NCI-H1417 (cell line): ENCODE measurements at regions not wholly inside any gene's neighbourhood (a gene's known extent, or its start where the extent isn't known, plus 50 kb on each side); places are given as distances from the start of the nearest gene placed in this dataset.
A peak's percentile ranks its signal among the peaks of the same experiment; 100 is the strongest.

Experiments
- DNase-seq, 3 experiments: peaks; one replicate each; lab custom pipeline; 2025; lab: John Stamatoyannopoulos, UW

- no peak for DNase-seq
Observed at GRCh38 chr10:78162853-78163252, 129.2 kb downstream of the RPS24 start.

GRCh38 chr10:78164702-78165101 is 131.0 kb downstream of the RPS24 start:
- no peak for DNase-seq

- no peak for DNase-seq
Observed at GRCh38 chr10:78165172-78165571, 131.5 kb downstream of the RPS24 start.

DNA sequence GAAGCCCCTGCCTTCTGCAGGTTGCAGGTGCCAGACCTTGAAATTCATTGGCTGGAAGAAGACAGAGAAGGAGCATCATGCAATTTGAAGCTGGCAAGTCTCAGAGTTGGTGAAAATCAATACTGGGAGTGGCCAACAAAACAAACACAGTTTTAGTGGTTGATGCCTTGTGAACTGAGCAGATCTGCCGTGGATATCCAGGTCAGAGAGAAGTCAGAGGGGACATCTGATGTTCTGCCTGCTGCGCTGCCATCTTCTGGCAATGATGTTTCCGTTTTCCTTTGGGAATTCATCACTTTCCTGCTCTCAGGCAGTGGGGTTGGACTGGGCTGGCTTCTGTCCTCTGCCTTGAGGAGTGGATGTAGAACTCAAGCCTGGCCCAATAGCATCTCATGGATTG is 132.0 kb downstream of the RPS24 start:
- peak; percentile 3 to 38 (median 24) for DNase-seq

GRCh38 chr10:78166261-78166660 is 132.6 kb downstream of the RPS24 start:
- DNase-seq = no peak

DNA sequence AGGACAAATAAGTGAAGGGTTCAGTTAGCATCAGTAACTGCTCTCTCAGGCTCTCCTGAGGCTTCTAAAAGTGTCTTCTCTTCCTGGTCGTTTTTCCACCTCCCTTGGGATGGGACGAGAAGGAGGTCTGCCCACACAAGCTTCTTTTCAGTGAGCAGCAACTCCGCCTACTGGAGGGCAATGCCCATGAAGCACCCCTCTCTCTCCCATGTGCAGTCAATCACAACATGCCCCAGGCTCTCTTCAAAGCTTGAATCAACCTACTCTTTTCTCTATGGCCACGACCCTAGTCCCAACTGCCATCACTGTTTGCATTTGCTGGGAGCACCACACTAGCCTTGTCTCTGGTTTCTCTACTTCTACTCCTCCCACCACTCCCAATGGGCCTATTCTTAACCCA is 135.6 kb downstream of the RPS24 start:
- DNase-seq = no peak

- no peak for DNase-seq
Observed at GRCh38 chr10:78170026-78170475, 136.4 kb downstream of the RPS24 start.

DNA sequence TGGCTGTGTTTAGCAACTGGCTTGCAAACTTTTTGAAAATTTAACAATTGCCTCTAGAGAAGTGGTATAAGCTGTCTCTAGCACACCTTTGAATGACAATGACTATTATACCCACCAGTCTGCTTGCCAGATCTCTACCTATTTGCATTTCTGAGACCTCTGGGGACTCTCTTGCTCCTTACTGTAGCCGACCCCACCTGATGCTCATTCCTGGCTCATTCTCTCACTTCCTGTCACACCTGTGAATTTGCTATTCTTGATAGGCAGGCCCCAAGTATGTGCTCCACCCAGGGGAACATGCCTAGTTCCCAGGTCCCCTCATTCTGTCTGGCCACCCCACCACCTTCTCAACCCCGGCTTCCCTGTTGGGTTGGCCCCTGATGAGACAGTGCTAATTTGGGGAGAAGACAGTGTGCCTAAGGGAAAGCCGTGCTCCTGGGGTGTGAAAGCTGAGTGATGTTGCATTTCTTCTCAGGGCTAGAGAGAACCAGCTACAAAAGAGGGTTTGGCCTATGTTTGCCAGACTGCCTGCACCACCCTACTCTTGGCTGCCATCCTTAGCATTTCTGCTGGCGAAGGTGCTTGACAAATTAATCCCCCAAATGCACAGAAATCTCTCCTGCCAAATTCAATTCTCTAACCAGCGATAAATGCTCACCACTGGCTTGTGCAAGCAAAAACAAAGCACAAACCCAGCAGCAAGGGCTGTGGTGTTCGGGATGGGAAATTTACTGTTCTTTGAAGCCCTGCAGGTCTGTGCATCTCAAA is 138.2 kb downstream of the RPS24 start:
- no peak for DNase-seq

- DNase-seq = peak in 2 of 3 experiments; percentile 14 to 21
Observed at GRCh38 chr10:78173360-78174015, 139.8 kb downstream of the RPS24 start.

DNA sequence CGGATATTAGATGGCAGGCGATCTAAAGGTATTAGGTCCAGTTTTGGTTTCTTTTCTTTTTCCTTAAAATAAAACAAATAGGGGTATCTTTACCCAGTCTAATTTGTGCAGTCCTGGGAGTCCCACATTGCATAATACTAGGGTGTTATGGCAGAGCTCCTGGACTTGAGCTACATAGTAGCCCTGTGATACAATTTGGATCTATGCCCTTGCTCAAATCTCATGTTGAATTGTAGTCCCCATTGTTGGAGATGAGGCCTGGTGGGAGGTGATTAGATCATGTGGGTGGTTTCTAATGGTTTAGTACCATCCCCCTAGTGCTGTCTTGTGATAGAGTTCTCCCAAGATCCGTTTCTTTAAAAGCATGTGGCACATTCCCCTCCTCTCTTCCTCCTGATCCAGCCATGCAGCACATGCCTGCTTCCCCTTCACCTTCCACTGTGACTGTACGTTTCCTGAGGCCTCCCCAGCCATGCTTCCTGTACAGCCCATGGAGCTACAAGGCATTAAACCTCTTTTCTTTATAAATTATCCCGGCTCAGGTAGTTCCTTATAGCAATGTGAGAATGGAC is 141.9 kb downstream of the RPS24 start:
- DNase-seq = no peak

- no peak for DNase-seq
Observed at GRCh38 chr10:78176320-78177317, 143.0 kb downstream of the RPS24 start.

GRCh38 chr10:78177491-78178185 is 144.0 kb downstream of the RPS24 start:
- no peak for DNase-seq

DNA sequence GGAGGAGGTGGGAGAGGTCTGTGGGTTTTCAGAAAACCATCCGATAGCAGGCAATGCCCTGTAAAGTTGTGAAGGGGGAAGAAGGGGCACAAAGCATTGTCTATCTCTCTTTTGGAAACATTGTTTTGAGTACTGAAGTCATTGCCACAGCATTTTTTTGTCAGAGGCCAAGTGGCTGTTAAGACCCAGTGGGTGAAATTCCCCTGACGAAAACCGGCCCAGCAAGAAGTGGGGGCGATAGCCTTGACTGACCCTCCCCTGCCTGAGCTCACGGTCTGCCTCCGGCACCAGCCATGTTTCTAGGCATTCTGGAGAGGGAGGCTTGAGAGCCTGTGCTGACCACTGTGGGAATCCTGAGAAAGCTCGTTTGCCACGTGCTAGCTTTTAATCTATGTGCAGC is 144.7 kb downstream of the RPS24 start:
- DNase-seq = no peak

DNA sequence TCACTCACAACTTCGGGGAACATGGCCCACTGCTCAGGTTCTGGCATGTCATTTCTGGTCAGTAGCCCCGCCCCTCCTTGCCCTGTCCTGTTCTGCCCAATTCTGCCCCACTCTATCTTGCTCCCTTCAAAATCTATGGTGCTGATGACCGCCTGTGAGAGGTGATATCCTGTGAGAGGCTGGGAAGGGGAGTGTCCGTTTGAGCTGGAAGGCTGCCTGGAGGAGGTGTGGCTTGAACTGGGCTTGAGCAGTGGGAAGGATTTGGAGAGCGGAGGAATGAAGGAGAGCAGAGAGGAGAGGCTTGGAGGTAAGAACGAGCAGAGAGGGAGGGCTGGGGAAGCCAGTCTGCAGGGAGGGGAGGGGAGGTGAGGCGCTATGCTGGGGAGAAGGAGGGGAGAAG is 145.3 kb downstream of the RPS24 start:
- DNase-seq = no peak

DNA sequence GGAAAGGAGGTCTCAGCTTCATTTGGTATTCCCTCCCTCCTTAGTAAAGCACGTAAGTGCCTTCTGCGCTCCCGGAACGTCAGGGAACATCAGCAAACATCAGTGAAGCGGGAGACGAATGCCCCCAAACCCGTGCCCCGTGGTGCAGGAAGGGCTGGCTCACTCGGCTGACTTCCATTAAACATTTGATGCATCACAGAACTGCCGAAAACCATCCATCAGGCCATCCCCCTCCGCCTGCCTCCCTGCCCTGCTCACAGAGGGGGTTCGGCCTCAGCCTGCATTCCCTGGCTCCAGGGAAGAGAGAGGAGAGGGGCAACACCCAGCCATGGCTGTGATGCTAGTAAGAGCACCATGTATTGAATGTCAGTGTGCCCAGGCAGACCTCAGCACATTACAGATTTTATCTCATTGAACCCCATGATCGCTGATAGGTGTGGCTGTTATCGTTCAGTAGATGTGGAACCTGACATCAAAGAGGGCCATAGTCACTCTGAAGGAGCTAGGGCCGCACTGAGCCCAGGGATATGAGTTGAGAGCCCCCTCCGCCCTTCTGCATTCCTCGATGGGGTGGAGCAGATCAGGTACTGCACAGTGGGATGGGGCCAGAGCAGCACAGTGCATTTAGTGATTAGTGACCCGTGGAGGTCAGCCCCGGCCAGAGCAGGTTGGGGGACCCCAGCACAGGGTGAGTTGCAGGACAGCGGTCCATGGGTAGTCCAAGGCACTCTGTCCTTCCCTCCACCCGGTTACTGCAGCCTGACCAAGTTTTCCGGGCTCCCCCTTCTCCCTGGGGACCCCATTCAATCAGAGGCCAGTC is 146.4 kb downstream of the RPS24 start:
- DNase-seq = no peak

DNA sequence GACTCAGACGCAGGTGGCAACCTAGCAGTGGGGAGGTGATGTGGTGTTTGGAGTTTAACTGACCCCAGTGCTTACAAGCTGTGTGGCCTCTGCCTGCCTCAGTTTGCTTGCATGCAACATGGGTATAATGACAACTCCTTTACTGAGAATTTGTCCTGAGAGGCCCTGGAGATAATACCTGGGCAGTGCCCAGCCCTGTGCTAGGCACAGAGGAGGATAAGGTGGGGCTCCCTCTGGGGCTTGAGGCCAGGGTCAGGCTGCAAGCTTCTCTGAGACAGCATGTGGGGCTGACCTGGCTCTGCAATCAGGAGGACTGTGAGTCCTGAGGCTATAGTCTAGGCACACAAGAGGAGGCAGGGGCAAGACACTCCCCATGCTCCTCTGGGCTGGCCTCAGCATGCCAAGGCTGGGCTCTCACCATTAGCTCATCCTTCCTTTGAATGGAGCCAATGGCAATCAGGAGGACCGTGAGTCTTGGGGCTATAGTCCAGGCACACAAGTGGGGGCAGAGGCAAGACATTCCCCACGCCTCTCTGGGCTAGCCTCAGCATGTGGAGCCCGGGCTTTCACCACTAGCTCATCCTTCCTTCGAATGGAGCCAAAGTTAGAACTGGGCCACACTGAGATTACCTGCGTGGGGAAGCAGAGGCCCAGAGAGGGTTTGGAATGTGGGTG is 147.9 kb downstream of the RPS24 start:
- no peak for DNase-seq

- DNase-seq = no peak
Observed at GRCh38 chr10:78182841-78183240, 149.2 kb downstream of the RPS24 start.

GRCh38 chr10:78184851-78185692 is 151.4 kb downstream of the RPS24 start:
- DNase-seq = peak in 1 of 3 experiments; percentile 2

DNA sequence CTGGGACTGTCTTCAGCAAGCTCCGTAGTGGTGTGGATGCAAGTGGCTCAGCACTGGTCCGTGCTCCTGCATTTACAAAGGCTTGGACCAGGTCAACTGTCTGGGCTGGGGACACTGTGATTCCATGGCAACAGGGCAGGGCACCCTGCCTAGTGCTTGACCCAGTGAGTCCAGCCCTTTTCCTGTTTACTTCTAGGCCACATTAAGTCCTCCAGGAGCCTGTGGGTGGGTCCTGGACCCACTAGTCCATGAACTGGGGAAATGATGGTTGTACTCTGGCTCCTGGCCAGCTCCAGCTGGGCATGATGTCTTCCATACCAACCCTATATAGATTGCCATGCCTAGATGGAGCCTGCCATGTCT is 152.0 kb downstream of the RPS24 start:
- peak in 1 of 3 experiments; percentile 5 for DNase-seq
